HG02943 (cell line): ENCODE measurements at regions not wholly inside any gene's neighbourhood (a gene's known extent, or its start where the extent isn't known, plus 50 kb on each side); places are given as distances from the start of the nearest gene placed in this dataset.
"Not testable (repeated sequence)": the region's sequence is repeated elsewhere in the genome, so short reads cannot be mapped to it uniquely, and the experiment has no call there.

Experiments
- ATAC-seq: cut with Tn5 transposase; IDR thresholded peaks from one replicate; pipeline ENCODE4 v1.9.1; 2021; ENCODE audit warnings: mild to moderate bottlenecking, low read depth, moderate library complexity; ENCODE audit not compliant: unreplicated experiment

DNA sequence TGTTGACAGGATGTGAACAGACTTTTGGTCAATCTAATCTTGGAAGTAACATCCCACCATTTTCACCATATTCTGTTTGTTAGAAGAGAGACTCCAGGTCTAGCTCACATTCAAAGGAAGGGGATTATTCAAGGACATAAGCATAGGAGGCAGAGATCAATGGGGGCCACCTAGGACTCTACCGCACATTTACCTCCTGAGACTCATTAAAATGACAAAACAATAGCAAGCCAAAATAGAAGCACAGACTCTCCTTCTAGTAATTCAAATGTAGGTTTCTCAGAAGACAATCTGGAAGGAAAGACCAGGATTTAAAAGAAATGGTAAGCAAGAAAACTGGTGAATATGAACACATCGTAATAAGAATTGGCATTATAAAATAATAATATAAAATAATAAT lies 156.4 kb upstream of the KYNU start:
- no peak for ATAC-seq

DNA sequence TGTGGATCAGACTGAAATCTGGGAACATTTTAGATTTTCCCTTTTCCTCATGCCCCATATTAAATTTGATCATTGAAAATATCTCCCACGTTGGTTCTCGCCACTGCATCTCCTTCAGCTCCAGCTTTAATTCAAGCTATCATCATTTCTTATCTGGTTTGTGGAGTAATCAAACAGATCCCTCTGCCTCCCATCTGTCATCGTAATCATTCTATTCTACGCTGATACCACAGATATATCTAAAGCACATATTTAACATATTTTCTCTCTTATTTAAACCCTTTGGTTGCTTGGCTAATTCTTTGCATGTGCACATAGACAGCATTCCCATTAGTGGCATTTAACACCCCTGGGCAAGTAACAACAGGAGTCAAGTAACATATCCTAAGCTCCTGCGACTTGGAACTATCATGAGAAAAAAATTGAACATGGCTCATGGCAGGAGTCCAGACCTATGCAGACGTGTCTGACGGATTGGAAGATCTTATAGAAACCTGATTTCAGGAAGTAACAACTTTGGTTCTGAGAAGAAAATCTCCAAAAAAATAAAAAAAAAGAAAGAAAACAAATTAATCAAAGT lies 158.8 kb upstream of the KYNU start:
- no peak for ATAC-seq

DNA sequence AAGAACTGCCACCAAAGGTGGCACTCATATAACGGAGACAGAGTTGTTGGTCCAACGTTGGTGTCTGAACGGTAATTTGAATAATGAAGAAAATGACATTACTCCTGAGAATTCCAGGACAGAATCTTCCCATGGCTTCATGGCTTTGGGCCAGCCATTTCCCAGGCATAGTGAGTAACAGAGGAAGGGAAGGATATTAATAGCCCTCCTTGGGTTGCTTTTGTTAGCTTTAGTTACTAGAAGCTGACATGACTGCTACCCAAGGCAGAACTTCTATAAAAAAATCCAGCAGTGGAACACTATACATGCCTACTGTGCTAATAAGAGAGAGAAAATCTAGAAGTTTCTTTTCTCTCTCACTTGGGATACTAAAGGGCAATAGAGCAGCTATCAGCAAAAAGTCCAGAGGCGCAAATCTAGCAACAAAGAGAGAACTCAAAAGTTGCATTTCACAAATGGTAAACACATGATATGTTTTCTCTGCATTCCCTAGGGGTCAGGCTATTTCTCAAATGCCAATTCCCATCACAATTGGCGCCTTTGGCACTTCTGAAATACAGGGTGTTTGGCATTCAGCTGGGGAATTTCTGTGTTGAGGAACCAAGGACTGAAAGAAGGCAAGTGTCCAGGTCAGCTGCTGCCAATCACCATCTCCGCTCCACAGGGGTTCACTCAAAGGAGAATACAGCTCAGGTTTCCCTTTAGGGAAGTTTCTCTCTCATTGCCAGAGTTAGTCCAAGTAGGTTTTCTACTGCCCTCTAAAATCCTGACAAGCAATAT lies 160.8 kb upstream of the KYNU start:
- no peak for ATAC-seq

DNA sequence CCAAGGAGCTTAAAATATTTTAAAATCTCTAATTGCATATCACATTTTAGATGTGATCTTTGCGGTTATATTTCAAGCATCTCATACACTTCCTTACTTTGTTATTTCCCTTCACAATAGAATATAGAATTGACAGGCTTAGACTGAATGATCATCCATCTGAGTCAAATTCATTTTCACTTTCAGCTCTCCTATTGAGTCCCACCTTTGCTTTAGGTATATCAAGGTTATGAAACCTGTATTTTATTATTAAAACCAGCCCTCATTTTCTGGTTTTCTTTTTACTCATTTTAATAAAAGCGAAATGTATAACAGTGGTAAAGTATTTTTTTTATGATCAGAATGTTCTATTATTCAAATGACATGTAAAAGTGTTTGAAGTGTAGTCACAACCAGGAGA lies 162.9 kb upstream of the KYNU start:
- ATAC-seq: no peak

DNA sequence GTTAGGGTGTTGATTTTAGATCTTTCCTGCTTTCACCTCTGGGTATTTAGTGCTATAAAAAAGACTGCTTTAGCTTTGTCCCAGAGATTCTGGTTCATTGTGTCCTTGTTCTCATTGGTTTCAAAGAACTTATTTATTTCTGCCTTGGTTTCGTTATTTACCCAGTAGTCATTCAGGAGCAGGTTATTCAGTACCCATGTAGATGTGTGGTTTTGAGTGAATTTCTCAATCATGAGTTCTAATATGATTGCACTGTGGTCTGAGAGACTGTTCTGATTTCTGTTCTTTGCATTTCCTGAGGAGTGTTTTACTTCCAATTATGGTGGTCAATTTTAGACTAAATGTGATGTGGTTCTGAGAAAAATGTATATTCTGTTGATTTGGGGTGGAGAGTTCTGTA lies 167.1 kb upstream of the KYNU start:
- no peak for ATAC-seq

DNA sequence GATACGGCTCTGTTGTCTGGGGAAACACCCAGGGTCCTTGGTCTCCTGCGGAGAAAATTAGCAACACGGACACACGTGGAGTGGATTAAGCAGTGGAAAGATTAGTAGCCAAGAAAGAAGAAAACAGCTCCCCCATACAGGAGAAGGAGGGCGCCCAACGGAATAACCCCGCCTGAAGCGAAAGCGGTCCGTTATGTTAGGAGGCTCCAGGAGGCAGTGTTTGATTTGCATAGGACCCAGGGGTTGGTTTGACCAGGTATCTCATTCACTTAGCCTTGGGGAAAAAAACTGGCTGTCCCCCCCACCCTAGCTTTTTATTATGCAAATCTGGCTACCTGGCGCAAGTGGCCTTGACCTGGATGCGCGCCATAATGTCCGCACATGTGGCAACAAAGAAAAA lies 170.1 kb upstream of the KYNU start:
- ATAC-seq: no peak

DNA sequence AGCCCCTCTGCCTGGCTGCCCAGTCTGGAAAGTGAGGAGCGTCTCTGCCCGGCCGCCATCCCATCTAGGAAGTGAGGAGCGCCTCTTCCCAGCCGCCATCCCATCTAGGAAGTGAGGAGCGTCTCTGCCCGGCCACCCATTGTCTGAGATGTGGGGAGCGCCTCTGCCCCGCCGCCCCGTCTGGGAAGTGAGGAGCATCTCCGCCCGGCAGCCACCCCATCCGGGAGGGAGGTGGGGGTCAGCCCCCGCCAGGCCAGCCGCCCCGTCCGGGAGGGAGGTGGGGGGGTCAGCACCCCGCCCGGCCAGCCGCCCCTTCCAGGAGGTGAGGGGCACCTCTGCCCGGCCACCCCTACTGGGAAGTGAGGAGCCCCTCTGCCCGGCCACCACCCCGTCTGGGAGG lies 175.1 kb upstream of the KYNU start:
- not testable (repeated sequence) for ATAC-seq

DNA sequence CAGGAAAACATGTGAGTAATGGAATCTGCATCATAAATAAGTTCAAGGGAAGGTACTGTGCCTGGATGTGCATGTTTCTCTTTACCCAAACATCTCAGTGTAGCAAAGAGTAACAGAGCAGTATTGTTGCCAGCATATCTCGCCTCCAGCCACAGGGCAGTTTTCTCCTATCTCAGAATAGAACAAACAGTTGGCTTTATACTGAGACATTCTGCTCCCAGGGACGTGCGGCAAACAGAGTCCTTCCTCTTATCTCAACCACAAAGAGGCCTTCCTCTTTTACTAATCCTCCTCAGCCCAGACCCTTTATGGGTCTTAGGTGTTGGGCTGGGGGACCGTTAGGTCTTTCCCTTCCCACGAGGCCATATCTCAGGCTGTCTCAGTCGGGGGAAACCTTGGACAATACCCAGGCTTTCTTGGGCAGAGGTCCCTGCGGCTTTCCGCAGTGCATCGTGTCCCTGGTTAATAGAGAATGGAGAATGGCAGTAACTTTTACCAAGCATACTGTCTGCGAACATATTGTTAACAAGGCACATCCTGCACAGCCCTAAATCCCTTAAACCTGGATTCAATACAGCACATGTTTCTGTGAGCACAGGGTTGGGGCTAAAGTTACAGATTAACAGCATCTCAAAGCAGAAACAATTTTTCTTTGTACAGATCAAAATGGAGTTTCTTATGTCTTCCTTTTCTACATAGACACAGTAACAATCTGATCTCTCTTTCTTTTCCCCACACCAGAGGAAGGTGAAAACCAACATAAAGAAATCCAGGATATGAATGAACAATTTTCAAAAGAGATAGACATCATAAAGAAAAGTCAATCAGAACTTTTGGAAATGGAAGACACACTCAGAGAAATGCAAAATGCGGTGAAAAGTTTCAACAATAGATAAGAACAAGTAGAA lies 181.9 kb upstream of the KYNU start:
- not testable (repeated sequence) for ATAC-seq

DNA sequence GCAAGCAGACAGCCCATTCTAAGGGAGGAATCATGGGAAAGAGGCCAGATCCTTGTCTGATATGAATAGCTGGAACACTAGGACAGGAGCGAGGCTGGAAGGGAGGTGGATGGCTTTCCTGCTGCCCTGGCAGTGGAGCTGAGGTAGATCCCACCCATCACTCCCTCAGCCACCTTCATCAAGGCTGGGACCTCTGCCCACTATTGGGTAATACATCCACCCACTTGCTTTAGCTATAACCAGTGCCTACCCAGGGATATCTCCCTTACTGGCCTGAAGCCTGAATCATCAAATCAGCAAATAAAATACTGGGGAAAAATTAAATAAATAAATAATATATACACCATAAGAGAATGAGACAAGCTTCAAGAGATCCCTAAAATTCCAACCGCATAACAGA lies 183.2 kb upstream of the KYNU start:
- no peak for ATAC-seq

DNA sequence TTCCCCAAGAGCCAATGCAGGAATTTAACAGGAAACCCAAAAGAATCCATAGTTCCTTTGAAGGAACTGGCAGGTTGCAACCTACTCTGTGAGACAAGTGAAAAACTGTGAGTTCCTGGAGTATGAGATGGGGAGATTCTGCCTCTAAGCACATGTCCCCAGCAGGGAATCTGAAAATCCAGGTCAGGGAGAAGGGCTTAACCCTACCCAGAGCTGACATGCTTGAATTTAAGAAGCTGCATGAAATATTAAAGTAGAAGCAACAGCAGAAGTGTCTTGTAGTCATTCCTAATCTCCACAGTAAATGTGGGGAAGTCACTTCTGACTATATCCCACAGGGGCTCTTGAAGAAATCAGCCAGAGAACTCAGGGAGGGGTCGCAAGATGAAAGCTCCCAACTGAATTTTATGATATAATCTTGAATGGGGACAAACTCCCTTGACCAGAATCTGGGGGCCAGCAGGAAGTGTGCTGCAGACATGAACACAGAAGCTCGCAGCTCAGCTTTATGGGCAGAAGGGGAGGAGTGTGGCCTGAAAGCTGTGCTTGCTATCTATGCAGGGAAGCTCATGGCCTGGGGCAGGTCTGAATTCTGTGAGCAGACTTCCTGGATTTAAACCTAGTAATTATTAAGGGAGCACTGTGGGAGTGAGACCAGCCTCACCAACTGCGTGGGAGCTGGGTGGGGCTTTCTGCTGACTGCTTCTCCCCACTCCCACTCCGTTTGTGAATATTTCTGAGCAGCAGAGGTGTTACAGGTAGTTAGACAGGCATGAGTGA lies 184.1 kb upstream of the KYNU start:
- no peak for ATAC-seq

DNA sequence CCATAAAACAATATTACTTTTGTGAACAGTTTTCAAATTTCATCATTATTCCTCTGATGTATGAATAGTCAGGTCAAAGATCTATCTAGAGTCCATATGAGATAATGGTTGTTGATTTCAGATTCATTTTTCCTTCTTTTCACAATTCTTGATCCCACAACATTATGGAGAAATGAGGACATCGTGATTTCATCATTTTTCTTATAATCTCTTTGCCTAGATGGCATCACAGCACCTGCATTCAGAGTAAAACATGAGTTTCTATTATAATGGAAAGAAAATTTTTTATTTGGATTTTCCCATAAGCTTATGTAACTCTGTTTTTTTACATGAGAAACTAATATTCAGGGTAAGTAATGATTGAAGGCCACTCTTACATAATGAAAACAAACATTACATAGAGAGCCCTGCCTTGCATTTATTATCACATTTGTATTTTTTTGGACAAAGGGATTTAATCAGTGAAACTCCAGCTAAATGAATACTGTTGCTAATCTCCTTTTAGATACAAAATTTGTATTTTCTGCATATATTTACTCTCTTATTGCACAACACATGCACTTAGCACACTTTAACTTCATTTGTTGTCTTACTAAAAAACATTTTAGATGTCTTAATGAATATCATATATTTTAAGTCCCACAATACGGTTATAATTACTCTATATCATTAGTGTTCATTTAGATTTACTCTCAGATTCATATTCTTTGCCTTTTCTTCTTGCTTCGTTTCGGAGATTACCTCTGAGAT lies 188.4 kb upstream of the KYNU start:
- no peak for ATAC-seq

DNA sequence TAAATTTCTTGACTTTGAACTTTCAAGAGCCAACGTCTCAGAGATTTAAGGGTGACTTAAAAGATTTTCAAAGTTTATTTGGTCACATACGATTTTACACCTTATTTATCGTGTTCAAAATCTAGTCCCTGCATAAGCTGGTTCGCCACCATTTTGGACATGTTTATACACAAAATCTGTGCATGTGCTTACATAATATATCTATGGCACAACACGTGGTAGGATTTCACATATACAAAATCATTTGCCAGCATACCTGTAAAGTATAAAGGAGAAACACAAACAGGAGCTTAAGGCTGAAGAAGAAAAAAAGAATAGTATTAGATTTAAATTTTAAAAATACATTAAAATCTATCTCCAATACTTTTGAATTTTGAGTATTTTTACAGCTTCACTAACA lies 190.0 kb upstream of the KYNU start:
- no peak for ATAC-seq

DNA sequence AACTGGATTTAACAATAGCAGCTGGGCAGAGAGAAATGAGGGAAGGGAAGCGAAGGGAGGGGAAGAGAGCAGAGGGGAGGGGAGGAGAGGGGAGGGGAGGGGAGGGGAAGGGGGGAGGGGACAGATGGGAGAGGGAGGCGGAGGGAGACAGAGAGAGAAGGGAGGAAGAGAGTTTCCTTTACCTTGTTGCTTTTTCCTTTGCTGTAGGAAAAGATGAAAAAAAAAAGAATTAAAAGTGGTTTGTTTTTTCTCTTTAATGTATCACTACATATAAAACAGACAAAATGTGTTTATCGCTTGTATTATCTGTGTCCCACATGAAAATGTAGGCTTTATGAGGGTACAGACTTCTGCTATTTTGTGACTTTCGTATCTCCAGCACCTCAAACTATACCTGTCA lies 190.4 kb upstream of the KYNU start:
- no peak for ATAC-seq

DNA sequence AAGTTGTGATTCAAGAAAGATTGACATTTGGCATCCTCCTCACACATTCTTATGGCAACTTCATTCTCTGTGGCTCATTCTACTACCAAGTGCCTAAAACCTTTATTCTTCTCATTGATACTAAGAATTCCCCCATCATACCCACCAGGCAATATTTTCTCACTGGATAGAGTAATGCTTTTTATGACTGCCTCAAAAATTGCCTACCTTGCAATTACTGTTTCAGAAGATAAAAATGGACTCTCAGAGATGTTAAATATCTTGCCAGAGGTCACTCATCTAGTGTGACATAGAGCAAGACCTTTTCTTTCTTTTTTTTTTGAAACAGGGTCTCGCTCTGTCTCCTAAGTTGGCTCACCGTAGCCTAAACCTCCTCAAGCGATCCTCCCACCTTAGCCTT lies 192.8 kb upstream of the KYNU start:
- ATAC-seq: no peak

DNA sequence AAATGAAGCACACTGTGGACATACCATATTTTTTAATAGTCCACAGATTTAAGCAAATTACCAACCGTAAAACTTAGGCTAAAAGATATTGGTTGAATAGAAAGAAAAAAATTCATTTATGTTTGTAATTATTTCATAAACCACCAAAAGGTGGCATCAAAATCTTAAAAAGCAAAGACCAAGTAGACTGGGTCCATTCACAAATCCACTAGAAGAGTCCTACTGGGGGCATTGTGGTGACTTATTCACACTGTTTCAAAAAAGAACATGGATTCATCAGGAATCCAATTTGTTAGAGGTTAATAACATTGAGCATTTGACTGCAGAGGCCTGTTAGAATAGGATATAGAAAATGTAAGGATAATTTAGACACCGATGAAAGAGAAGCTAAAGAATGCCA lies 194.9 kb upstream of the KYNU start:
- ATAC-seq: no peak

DNA sequence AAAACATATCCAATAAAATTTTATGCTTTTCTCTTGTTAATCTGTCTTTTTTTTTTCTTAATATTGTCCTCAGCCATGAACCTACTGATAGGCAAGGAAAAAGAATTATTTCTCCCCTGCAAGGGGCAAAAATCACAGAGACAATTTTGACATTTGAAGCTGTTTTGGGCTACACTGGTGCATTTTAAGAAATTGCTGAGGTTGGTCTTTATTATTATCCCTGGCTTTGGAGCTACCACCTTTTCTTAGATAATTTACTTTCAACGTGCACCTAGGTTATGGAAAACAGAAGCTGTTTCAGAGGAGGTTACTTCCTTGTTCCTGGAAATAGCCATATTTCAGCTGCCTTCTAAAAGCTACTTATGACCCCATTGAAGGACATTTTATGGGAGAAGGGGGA lies 195.5 kb upstream of the KYNU start:
- ATAC-seq: no peak

DNA sequence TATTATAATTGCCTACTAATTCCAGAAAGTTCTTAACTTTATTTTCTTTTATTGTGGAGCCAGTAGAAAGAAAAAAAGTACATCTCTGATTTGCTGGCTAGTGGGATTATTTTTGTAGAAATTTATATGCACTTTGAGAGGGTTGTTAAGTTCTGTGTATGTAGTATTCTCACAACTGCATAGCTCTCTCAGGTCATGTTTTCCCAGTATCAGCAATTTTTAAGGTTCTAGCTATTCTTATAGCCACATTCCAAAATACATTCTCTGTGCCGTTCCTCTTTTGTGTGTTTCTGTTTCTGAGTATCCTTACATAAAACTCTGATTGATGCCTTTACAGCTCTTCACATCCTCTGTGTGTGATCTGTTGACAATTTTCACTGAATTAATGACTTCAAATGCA lies 199.3 kb upstream of the KYNU start:
- ATAC-seq: no peak

DNA sequence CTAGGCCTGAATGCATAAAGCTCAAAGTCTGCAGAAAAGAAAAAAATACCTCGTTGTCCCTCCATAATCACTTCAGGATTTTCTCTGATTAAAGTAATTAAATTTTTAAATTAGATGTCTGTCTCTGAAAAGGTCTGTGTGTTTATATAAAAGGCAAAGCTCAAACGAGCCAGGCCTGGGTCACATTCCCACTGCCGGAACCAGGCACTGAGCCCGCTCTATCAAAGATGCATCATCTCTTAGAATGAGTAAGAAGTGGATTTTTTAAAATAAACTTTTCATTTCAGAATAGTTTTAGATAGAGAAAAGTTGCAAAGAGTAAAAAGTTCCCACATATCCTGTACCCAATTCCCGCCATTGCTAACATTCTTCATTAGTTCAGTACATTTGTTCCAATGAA lies 202.1 kb upstream of the KYNU start:
- ATAC-seq: no peak

DNA sequence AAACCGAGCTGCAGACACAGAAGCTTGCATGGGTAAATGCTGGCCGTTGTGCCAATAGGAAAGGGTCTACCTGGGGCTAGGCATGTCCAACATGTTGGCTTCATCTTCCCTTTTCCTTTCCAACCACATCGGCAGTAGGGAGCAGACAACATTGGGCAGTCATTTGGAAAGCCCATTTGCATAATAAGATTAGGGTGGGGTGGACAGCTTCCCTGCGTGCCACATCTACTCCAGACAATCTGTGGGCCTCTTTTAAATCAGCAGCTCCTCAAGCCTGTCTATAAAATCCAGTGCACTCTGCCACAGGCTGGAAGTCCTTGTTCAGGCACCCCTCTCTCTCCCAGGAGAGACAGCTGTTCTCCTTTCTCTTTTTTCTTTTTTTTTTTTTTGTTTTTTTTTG lies 203.6 kb upstream of the KYNU start:
- ATAC-seq: no peak

DNA sequence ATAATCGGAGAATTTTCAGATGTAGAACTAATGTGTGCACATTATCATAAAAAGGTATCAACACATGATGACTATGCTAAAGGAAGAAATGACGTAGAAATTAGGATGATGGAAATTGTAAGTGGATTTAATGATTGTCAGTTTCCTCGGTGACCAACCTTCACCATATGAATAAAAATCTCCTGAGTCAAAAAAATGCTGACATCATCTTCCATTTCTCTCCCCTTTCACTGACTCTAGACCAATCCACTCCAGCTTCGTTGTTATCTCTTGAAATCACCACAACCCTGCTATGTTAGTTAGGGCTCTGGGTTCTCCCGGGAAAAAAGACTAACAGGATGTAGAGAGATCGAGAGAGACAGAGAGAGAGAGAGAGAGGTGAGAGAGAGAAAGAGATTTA lies 204.8 kb upstream of the KYNU start:
- no peak for ATAC-seq
